ENCODE measurements at regions not wholly inside any gene's neighbourhood (a gene's known extent, or its start where the extent isn't known, plus 50 kb on each side); places are given as distances from the start of the nearest gene placed in this dataset.

DNA sequence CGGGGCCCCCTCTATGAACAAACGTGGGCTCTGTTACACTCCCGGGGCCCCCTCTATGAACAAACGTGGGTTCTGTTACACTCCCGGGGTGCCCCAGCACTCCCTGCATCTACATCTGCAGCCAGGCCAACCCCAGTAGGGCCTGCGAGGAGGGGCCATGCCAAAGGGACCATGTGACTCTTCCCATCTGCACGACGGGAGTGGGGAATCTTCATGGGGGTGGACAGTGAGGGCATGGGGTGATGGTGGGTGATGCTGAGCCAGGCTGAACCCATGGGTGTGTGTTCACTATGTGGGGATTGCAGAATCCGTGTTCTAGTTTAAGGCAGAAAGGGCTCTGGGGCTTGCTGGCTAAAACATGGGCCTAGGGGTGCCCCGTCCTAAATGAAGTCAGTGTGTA lies 69.9 kb upstream of the ARHGEF7 start:
- Histone ChIP-seq H3K27ac (no peak overlapping the region), H3K4me2 (ENCODE audit: low read length) (no peak overlapping the region), H3K9ac (no peak overlapping the region), H3K4me3 (ENCODE audit: low read depth, low read length) (no peak overlapping the region), H3K27me3 (ENCODE audit: control insufficient read depth, insufficient read depth, low read length) (no peaks in the 10 kb centered on the region), H3K36me3 (ENCODE audit: control insufficient read depth, insufficient read depth, low read length) (no peaks in the 10 kb centered on the region), H3K9me3 (ENCODE audit: control insufficient read depth, low read length) (no peaks in the 10 kb centered on the region), H2AFZ (no peak overlapping the region), H3K79me2 (no peaks in the 10 kb centered on the region), H3K4me1 (no peaks in the 10 kb centered on the region)
- TF ChIP-seq, protein P1, sequence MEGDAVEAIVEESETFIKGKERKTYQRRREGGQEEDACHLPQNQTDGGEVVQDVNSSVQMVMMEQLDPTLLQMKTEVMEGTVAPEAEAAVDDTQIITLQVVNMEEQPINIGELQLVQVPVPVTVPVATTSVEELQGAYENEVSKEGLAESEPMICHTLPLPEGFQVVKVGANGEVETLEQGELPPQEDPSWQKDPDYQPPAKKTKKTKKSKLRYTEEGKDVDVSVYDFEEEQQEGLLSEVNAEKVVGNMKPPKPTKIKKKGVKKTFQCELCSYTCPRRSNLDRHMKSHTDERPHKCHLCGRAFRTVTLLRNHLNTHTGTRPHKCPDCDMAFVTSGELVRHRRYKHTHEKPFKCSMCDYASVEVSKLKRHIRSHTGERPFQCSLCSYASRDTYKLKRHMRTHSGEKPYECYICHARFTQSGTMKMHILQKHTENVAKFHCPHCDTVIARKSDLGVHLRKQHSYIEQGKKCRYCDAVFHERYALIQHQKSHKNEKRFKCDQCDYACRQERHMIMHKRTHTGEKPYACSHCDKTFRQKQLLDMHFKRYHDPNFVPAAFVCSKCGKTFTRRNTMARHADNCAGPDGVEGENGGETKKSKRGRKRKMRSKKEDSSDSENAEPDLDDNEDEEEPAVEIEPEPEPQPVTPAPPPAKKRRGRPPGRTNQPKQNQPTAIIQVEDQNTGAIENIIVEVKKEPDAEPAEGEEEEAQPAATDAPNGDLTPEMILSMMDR (IDR thresholded peaks at IDR 0.05), result no peak

DNA sequence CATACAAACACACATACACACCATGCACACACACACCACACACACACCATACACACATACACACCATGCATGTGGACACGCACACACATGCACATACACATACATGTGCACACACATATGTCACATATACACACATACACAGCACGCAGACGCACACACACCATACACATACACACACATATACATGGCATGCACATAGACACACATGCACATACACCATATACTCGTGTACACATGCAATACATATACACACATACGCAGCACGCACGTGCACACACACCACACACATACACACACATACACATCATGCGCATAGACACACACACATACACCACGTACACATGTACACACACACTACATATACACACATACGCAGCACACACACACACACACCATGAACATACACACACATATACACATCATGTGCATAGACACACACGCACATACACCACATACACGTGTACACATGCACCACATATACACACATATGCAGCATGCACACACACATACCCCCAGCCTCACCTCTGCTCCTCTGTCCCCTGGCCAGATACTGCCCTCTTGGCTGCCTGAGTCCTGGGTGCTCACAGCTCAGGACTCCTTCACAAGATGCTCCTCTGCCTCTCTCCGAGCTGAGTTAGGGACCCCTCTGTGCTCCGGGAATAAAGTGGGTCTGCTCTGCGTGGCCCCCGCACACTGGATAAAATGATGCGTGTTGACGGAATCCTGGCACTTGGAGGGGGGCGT lies 70.9 kb upstream of the ARHGEF7 start:
- Histone ChIP-seq H3K27me3 (ENCODE audit: control insufficient read depth, insufficient read depth, low read length) (no peaks in the 10 kb centered on the region), H3K4me1 (no peaks in the 10 kb centered on the region), H3K27ac (no peak overlapping the region), H3K4me2 (ENCODE audit: low read length) (no peak overlapping the region), H3K9me3 (ENCODE audit: control insufficient read depth, low read length) (no peaks in the 10 kb centered on the region), H3K36me3 (ENCODE audit: control insufficient read depth, insufficient read depth, low read length) (no peaks in the 10 kb centered on the region), H2AFZ (no peak overlapping the region), H3K4me3 (ENCODE audit: low read depth, low read length) (no peak overlapping the region), H3K9ac (no peak overlapping the region), H3K79me2 (no peaks in the 10 kb centered on the region)
- TF ChIP-seq, protein P1 (IDR thresholded peaks at IDR 0.05), result no peak

DNA sequence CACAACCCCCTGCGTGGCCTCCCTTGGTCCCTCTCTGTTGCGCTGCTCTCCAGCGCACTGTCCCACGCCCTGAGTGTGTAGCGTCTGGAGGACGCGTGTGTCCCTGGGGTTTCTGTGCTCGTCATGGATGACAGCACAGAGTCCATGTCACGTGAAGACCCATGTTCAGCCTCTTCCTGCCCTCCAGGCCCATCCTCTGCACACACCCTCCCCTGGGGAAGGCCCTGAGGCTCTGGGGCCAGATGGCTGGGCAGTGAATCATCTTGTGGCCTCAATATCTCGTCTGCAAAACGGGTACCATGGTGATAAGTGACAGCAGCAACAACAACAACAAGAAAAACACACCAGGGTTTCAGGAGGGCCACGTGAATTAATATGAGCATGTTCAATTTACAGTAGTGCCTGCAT lies 71.5 kb upstream of the ARHGEF7 start:
- H3K9ac ChIP-seq, result no peak overlapping the region
- H3K4me3 ChIP-seq (ENCODE audit: low read depth, low read length), result no peak overlapping the region
- H3K27ac ChIP-seq, result no peak overlapping the region
- no peaks in the 10 kb centered on the region for H3K27me3 ChIP-seq (ENCODE audit: control insufficient read depth, insufficient read depth, low read length)
- H3K79me2 ChIP-seq, result no peaks in the 10 kb centered on the region
- no peaks in the 10 kb centered on the region for H3K9me3 ChIP-seq (ENCODE audit: control insufficient read depth, low read length)
- H3K36me3 ChIP-seq (ENCODE audit: control insufficient read depth, insufficient read depth, low read length), result no peaks in the 10 kb centered on the region
- TF ChIP-seq, protein P1 (IDR thresholded peaks at IDR 0.05), result no peak
- H3K4me2 ChIP-seq (ENCODE audit: low read length), result no peak overlapping the region
- H2AFZ ChIP-seq, result no peak overlapping the region
- H3K4me1 ChIP-seq, result no peaks in the 10 kb centered on the region

DNA sequence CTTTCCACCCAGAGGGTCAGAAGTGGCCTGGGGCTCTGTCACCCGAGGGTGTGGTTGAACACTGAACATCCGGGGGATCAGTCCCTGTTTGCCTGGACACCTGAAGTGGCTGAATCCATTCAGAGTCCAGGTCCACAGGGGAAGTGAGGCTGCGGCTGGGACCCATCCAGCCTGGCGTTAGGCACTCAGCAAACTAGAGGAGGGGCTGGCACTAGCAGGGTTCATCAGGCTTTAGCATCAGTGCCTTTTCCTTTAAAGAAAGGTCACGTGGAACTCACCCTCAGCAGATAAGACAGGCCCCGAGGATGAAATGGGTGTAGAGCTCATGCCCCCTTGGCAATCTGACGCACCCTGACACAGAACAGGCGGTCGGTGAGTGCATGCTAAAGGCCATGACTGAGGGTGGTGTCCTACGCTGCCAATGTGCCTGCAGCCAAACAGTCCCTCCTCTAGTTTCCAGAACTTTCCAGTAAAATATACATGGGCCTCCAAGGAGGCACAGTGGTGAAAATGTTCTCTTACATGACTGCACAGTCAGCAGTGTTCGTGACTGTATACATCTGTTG lies 72.4 kb upstream of the ARHGEF7 start:
- TF ChIP-seq, protein P1 (IDR thresholded peaks at IDR 0.05), result no peak
- no peak overlapping the region for H3K9ac ChIP-seq
- H3K36me3 ChIP-seq (ENCODE audit: control insufficient read depth, insufficient read depth, low read length), result no peaks in the 10 kb centered on the region
- no peak overlapping the region for H2AFZ ChIP-seq
- no peak overlapping the region for H3K4me2 ChIP-seq (ENCODE audit: low read length)
- no peak overlapping the region for H3K4me3 ChIP-seq (ENCODE audit: low read depth, low read length)
- H3K27ac ChIP-seq, result no peak overlapping the region
- no peaks in the 10 kb centered on the region for H3K27me3 ChIP-seq (ENCODE audit: control insufficient read depth, insufficient read depth, low read length)
- H3K79me2 ChIP-seq, result no peaks in the 10 kb centered on the region
- no peaks in the 10 kb centered on the region for H3K9me3 ChIP-seq (ENCODE audit: control insufficient read depth, low read length)
- no peaks in the 10 kb centered on the region for H3K4me1 ChIP-seq

DNA sequence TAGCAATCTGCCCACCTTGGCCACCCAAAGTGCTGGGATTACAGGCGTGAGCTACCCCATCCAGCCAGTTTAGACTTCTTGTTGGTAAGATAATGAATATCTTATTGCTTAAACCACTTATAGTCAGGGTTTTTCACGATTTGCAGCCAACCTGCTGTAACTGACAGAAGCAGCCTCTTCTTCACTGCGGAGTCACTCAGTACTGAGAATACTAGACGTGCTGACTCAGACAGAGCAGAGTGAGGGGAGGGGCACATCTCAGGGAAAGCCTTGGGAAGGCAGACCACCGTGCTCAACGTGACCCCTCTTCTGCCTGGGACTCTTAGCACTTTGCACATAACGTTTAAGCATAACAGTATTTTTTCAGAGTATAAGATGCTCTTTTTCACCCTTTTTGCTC lies 74.3 kb upstream of the ARHGEF7 start:
- Histone ChIP-seq H3K9ac (no peak overlapping the region), H3K36me3 (ENCODE audit: control insufficient read depth, insufficient read depth, low read length) (no peaks in the 10 kb centered on the region), H3K27me3 (ENCODE audit: control insufficient read depth, insufficient read depth, low read length) (no peaks in the 10 kb centered on the region)

More for the DNA sequence above, 74.3 kb upstream of the ARHGEF7 start:
- no peak overlapping the region for H2AFZ ChIP-seq
- H3K4me2 ChIP-seq (ENCODE audit: low read length), result no peak overlapping the region
- TF ChIP-seq, protein P1 (IDR thresholded peaks at IDR 0.05), result no peak
- no peak overlapping the region for H3K27ac ChIP-seq
- H3K79me2 ChIP-seq, result no peaks in the 10 kb centered on the region
- H3K4me3 ChIP-seq (ENCODE audit: low read depth, low read length), result no peak overlapping the region
- H3K9me3 ChIP-seq (ENCODE audit: control insufficient read depth, low read length), result no peaks in the 10 kb centered on the region
- H3K4me1 ChIP-seq, result no peaks in the 10 kb centered on the region
